Suprapubic skin (tissue), 4 donors: ENCODE measurements at regions not wholly inside any gene's neighbourhood (a gene's known extent, or its start where the extent isn't known, plus 50 kb on each side); places are given as distances from the start of the nearest gene placed in this dataset.

ENCODE experiments used
- DNase-seq, 2 donors: peaks; one replicate each; pipeline ENCODE4 v3.0.0-alpha.2; 2019; ENCODE audit warnings: low spot score in 2 of 2
- H3K27ac ChIP-seq: fragments of 200-600 bp; sonication (generic); one replicate; pipeline ENCODE4 v1.5.1; 2019
- H3K27me3 ChIP-seq: fragments of 200-600 bp; sonication (generic); one replicate; pipeline ENCODE4 v1.5.1; 2019
- H3K36me3 ChIP-seq: fragments of 200-600 bp; sonication (generic); one replicate; pipeline ENCODE4 v1.5.1; 2019
- H3K4me1 ChIP-seq: fragments of 200-600 bp; sonication (generic); one replicate; pipeline ENCODE4 v1.5.1; 2019
- H3K4me3 ChIP-seq: fragments of 200-600 bp; sonication (generic); one replicate; pipeline ENCODE4 v1.5.1; 2019; ENCODE audit warnings: mild to moderate bottlenecking
- H3K9me3 ChIP-seq: fragments of 200-600 bp; sonication (generic); one replicate; pipeline ENCODE4 v1.5.1; 2019
- EP300 ChIP-seq: sonication (generic); formaldehyde crosslinking; IDR thresholded peaks from one replicate; pipeline ENCODE4 v1.6.1; 2017; ENCODE audit warnings: antibody characterized with exemption
- POLR2A ChIP-seq, 2 donors: fragments of 450-650 bp; IDR thresholded peaks; one replicate each; pipeline ENCODE4 v1.6.1; 2017; ENCODE audit warnings: antibody characterized with exemption in 2 of 2, mild to moderate bottlenecking in 2 of 2, moderate library complexity in 2 of 2
- POLR2AphosphoS5 ChIP-seq, 3 donors: sonication (generic); formaldehyde crosslinking; IDR thresholded peaks; one replicate each; pipeline ENCODE4 v1.6.1; 2017; ENCODE audit warnings: antibody characterized with exemption in 3 of 3
- WGBS: methylation state at CpG from one replicate; pipeline ENCODE4 v1.1.5; 2018; 5-methylcytosine and 5-hydroxymethylcytosine counted together
- TF ChIP-seq, protein P1 (sequence below), 2 donors: fragments of 200-600 bp in 1 of 2; fragments of 450-650 bp in 1 of 2; sonication (generic) in 1 of 2; IDR thresholded peaks; one replicate each; pipeline ENCODE4 v1.5.1; 2016 to 2019; ENCODE audit warnings: antibody characterized with exemption in 2 of 2, mild to moderate bottlenecking in 1 of 2, moderate library complexity in 1 of 2

DNA sequence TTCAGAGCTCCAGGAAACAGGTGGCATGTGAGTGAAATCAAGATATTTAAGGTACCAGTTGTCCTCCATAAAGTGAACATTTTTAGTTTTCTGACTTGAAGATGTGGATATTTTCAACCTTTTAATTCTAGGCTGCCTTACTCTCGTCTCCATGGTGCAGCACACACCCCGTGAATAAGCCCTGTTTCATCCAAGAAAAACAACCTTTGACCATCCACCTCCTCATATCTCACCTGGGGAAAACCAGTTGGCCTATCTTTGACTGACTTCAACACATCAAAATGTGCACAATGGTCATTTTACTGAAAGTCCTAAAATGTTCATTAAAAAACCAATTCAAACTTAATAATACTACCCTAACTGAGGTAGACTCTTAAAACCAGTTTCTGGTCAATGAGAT is 73.8 kb upstream of the CD2AP start:
- 65% methylated on average over 2 of the region's 2 CpGs for WGBS
- Histone ChIP-seq H3K36me3 (no peaks in the 10 kb centered on the region), H3K27me3 (no peaks in the 10 kb centered on the region), H3K4me1 (no peaks in the 10 kb centered on the region), H3K27ac (no peak overlapping the region), H3K9me3 (no peaks in the 10 kb centered on the region), H3K4me3 (no peak overlapping the region)
- DNase-seq, result no peak
- TF ChIP-seq POLR2A (IDR thresholded peaks at IDR 0.05) (no peak), EP300 (no peak), POLR2AphosphoS5 (IDR thresholded peaks at IDR 0.05) (no peak)
- TF ChIP-seq, protein P1, sequence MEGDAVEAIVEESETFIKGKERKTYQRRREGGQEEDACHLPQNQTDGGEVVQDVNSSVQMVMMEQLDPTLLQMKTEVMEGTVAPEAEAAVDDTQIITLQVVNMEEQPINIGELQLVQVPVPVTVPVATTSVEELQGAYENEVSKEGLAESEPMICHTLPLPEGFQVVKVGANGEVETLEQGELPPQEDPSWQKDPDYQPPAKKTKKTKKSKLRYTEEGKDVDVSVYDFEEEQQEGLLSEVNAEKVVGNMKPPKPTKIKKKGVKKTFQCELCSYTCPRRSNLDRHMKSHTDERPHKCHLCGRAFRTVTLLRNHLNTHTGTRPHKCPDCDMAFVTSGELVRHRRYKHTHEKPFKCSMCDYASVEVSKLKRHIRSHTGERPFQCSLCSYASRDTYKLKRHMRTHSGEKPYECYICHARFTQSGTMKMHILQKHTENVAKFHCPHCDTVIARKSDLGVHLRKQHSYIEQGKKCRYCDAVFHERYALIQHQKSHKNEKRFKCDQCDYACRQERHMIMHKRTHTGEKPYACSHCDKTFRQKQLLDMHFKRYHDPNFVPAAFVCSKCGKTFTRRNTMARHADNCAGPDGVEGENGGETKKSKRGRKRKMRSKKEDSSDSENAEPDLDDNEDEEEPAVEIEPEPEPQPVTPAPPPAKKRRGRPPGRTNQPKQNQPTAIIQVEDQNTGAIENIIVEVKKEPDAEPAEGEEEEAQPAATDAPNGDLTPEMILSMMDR (IDR thresholded peaks at IDR 0.05), result no peak

DNA sequence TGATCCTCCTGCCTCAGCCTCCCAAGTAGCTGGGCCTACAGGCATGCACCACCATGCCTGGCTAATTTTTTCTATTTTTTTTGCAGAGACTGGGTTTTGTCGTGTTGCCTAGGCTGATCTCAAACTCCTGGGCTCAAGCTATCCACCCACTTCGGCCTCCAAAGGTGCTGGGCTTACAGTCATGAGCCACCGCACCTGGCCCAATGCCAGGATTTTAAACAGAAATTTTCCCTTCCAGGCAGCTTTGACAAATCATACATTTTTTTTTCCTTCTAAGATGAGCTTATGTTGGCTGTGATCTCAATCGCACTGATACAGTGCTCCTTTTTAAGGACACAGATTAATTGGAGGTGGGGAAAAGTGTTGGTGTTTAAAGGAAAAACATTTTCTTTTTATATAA is 73.2 kb upstream of the CD2AP start:
- Histone ChIP-seq H3K36me3 (no peaks in the 10 kb centered on the region), H3K27me3 (no peaks in the 10 kb centered on the region), H3K4me1 (no peaks in the 10 kb centered on the region), H3K4me3 (no peak overlapping the region), H3K9me3 (no peaks in the 10 kb centered on the region), H3K27ac (no peak overlapping the region)
- TF ChIP-seq EP300 (no peak), POLR2AphosphoS5 (IDR thresholded peaks at IDR 0.05) (no peak), POLR2A (IDR thresholded peaks at IDR 0.05) (no peak)
- TF ChIP-seq, protein P1 (IDR thresholded peaks at IDR 0.05), result no peak
- WGBS, result 55% methylated on average over 4 of the region's 4 CpGs
- DNase-seq, result no peak

DNA sequence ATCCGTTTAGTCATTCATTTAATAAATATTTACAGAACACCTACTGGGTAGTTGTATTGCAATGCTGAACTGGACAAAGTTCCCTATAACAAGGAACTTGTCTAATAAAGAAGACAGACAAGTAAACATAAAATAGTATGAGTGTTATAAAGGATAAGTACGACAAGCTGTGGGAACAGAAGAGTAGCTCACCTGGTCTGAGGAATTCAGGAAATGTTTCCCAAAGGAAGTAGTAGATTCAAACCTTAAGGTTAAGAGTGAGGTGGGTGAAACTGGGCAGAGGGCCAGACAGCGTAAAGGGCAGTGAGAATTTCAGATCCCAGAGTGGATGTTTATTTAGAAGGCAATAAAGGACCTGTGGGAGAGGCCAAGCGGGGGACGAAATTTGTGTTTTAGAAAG is 72.3 kb upstream of the CD2AP start:
- no peaks in the 10 kb centered on the region for H3K36me3 ChIP-seq
- TF ChIP-seq, protein P1 (IDR thresholded peaks at IDR 0.05), result no peak
- TF ChIP-seq POLR2AphosphoS5 (IDR thresholded peaks at IDR 0.05), result no peak
- no peak for TF ChIP-seq POLR2A (IDR thresholded peaks at IDR 0.05)
- TF ChIP-seq EP300, result no peak
- H3K27me3 ChIP-seq, result no peaks in the 10 kb centered on the region
- WGBS, result 62% methylated on average over 5 of the region's 5 CpGs
- DNase-seq, result no peak
- no peaks in the 10 kb centered on the region for H3K9me3 ChIP-seq
- no peak overlapping the region for H3K27ac ChIP-seq
- no peaks in the 10 kb centered on the region for H3K4me1 ChIP-seq
- no peak overlapping the region for H3K4me3 ChIP-seq

DNA sequence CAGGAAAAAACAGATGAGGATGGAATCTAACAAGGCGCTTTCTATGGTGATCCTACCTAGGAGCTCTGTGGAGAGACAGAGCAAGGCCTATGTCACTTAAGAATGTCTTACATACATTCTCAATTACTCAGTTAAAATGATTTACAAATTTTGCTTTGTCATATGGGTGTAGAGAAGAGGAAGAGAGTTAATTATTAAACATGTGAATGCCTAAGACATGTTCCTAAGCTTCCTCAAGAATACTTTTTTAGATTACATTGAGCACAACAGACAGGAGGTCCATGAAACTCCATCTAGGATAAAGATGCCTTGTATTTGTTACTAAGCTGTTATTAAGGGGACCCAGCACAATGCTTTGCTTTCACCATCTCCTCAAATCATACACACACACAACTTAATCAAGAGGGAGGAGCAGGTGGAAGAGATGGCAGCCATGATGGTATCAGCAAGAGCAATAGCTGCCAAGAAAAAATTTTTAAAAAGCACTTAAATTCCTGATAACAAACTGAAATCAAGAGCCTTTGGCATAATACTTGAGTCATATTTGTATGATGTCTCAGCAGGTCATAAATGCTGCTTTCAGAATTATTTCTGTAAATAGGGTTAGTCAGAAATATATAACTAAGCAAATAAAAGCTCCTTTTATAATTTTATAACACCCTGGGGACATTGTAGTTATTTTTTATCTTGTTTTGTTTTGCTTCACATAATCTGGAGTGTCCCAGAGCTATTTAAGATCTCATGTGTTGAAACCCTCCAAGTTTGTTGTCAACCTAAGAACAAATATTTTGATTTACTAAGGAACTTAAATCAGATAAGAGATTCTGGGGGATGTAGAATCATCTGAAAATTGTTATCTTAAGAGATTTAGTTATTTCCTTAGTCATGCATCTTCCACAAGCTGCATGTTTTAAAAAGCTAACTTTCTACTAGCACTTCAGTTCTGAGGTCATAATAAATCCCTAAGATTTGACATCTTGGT is 70.0 kb upstream of the CD2AP start:
- 93% methylated on average over 1 of the region's 1 CpG for WGBS
- H3K9me3 ChIP-seq, result no peaks in the 10 kb centered on the region
- TF ChIP-seq POLR2A (IDR thresholded peaks at IDR 0.05) (no peak), POLR2AphosphoS5 (IDR thresholded peaks at IDR 0.05) (no peak), EP300 (no peak)
- TF ChIP-seq, protein P1 (IDR thresholded peaks at IDR 0.05), result no peak
- no peak overlapping the region for H3K27ac ChIP-seq
- no peak for DNase-seq
- no peaks in the 10 kb centered on the region for H3K27me3 ChIP-seq
- H3K4me1 ChIP-seq, result no peaks in the 10 kb centered on the region
- H3K36me3 ChIP-seq, result no peaks in the 10 kb centered on the region
- H3K4me3 ChIP-seq, result no peak overlapping the region

DNA sequence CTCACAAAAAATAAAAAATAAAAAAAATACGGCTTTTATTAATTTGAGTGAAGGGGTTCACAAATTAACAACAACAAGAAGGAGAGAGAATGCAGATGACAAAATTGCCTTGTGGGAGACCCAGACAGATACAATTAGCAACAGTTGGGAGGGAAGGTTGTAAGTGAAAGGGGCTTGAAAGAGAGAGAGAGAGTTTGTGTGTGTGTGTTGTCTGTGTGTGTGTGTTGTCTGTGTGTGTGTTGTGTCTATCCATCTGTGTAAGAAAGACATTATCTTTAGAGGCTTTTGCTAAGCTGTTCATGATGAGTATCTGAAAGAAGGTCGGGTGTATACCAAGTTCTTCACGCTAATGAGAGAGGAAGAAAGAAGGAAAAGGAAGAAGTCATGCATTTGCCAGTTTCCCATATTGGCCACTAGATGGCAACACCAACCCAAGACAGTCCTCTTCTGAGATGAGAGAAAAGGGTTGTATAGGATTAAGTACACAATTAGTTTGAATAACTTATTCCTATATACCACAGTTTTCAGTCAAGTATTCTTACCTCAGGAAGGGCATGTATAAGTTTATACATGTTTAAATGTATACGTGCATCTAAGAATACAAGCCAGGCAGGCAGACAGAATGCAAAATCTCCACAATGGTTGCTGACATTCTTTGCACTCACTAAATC is 63.7 kb upstream of the CD2AP start:
- Histone ChIP-seq H3K27ac (no peak overlapping the region), H3K27me3 (no peaks in the 10 kb centered on the region), H3K36me3 (no peaks in the 10 kb centered on the region), H3K9me3 (no peaks in the 10 kb centered on the region), H3K4me3 (peak overlapping the region; percentile 50), H3K4me1 (peaks cover 19% of the 10 kb centered on the region)
- WGBS, result 15% methylated on average over 4 of the region's 4 CpGs
- TF ChIP-seq POLR2AphosphoS5 (IDR thresholded peaks at IDR 0.05) (no peak), POLR2A (IDR thresholded peaks at IDR 0.05) (no peak), EP300 (no peak)
- TF ChIP-seq, protein P1 (IDR thresholded peaks at IDR 0.05), result peak; percentile 57 to 77
- DNase-seq, result no peak
